WTC11 (cell line): ENCODE measurements at regions not wholly inside any gene's neighbourhood (a gene's known extent, or its start where the extent isn't known, plus 50 kb on each side); places are given as distances from the start of the nearest gene placed in this dataset.

Experiments used
- TF ChIP-seq, protein P1 (sequence below): sonication (generic); formaldehyde crosslinking; conservative IDR thresholded peaks from 2 replicates; pipeline ENCODE4 v1.8.1; 2022; ENCODE audit warnings: mild to moderate bottlenecking, missing genetic modification reagents
- TF ChIP-seq, protein P2 (sequence below): sonication (generic); formaldehyde crosslinking; IDR thresholded peaks from 2 replicates; pipeline ENCODE4 v1.8.1; 2022; ENCODE audit warnings: mild to moderate bottlenecking, moderate library complexity, missing genetic modification reagents
- TF ChIP-seq, protein P3 (sequence below): fragments of 200-600 bp; IDR thresholded peaks from 2 replicates; pipeline ENCODE4 v1.8.0; 2022; ENCODE audit warnings: antibody characterized with exemption
- TF ChIP-seq, protein P4 (sequence below): sonication (generic); formaldehyde crosslinking; IDR thresholded peaks from 2 replicates; pipeline ENCODE4 v1.8.0; 2023; ENCODE audit warnings: mild to moderate bottlenecking, missing genetic modification reagents

DNA sequence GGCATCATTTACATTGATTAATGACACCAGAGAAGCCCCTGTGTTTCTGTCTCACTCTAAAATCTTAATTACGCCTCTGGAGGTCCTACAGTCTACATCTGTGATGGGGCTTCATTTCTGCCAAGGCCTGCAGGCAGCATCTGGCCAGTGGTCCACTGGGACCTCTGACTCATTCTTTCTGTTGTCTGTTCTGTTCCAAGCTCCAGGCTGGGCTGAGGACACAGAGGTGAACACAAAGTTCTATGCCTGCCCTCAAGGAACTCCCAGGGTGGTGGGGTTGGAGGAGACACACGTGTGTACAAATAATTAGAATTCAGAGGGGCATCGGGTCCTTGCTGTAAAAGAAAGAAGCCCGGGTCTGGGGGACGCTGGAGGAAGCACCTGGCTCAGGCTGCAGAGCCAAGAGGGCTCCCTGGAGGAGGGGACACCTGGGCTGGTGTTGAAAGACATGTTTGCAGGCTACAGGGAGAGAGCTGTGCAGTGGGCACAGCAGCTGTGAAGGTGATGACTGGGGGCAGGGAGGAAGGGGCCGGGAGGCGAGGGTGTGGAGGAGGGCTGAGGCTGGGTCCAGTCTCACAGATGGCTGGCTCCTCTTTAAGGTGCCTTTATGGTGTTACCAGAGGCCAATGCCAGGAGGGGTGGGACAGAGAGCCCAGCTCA lies 103.3 kb upstream of the PRR23E start:
- TF ChIP-seq, protein P1, sequence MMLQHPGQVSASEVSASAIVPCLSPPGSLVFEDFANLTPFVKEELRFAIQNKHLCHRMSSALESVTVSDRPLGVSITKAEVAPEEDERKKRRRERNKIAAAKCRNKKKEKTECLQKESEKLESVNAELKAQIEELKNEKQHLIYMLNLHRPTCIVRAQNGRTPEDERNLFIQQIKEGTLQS (CRISPR knock-in tag): no peak
- TF ChIP-seq, protein P2, sequence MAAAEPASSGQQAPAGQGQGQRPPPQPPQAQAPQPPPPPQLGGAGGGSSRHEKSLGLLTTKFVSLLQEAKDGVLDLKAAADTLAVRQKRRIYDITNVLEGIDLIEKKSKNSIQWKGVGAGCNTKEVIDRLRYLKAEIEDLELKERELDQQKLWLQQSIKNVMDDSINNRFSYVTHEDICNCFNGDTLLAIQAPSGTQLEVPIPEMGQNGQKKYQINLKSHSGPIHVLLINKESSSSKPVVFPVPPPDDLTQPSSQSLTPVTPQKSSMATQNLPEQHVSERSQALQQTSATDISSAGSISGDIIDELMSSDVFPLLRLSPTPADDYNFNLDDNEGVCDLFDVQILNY (CRISPR knock-in tag): no peak
- TF ChIP-seq, protein P3, sequence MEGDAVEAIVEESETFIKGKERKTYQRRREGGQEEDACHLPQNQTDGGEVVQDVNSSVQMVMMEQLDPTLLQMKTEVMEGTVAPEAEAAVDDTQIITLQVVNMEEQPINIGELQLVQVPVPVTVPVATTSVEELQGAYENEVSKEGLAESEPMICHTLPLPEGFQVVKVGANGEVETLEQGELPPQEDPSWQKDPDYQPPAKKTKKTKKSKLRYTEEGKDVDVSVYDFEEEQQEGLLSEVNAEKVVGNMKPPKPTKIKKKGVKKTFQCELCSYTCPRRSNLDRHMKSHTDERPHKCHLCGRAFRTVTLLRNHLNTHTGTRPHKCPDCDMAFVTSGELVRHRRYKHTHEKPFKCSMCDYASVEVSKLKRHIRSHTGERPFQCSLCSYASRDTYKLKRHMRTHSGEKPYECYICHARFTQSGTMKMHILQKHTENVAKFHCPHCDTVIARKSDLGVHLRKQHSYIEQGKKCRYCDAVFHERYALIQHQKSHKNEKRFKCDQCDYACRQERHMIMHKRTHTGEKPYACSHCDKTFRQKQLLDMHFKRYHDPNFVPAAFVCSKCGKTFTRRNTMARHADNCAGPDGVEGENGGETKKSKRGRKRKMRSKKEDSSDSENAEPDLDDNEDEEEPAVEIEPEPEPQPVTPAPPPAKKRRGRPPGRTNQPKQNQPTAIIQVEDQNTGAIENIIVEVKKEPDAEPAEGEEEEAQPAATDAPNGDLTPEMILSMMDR: no peak
- TF ChIP-seq, protein P4, sequence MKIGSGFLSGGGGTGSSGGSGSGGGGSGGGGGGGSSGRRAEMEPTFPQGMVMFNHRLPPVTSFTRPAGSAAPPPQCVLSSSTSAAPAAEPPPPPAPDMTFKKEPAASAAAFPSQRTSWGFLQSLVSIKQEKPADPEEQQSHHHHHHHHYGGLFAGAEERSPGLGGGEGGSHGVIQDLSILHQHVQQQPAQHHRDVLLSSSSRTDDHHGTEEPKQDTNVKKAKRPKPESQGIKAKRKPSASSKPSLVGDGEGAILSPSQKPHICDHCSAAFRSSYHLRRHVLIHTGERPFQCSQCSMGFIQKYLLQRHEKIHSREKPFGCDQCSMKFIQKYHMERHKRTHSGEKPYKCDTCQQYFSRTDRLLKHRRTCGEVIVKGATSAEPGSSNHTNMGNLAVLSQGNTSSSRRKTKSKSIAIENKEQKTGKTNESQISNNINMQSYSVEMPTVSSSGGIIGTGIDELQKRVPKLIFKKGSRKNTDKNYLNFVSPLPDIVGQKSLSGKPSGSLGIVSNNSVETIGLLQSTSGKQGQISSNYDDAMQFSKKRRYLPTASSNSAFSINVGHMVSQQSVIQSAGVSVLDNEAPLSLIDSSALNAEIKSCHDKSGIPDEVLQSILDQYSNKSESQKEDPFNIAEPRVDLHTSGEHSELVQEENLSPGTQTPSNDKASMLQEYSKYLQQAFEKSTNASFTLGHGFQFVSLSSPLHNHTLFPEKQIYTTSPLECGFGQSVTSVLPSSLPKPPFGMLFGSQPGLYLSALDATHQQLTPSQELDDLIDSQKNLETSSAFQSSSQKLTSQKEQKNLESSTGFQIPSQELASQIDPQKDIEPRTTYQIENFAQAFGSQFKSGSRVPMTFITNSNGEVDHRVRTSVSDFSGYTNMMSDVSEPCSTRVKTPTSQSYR (CRISPR knock-in tag): no peak
